Fibroblast of lung (primary cell): ENCODE measurements at regions not wholly inside any gene's neighbourhood (a gene's known extent, or its start where the extent isn't known, plus 50 kb on each side); places are given as distances from the start of the nearest gene placed in this dataset.

Experiments used
- DNase-seq, 2 donors: peaks; one replicate each; pipeline versions ENCODE4 v3.0.0 to v3.0.0-alpha.2; 2010; ENCODE audit warnings: low read depth in 2 of 2
- H2AFZ ChIP-seq: 2 replicates; pipeline ENCODE4 v1.5.1; 2012; ENCODE audit warnings: low read length, control low read depth, inconsistent platforms
- H3K27ac ChIP-seq: 2 replicates; pipeline ENCODE4 v1.5.1; 2011; ENCODE audit warnings: low read length, control low read depth; ENCODE audit not compliant: insufficient read depth
- H3K27me3 ChIP-seq: 2 replicates; pipeline ENCODE4 v1.5.1; 2011; ENCODE audit warnings: mild to moderate bottlenecking, low read length; ENCODE audit not compliant: control insufficient read depth, insufficient read depth
- H3K36me3 ChIP-seq: 2 replicates; pipeline ENCODE4 v1.5.1; 2011; ENCODE audit warnings: low read length; ENCODE audit not compliant: control insufficient read depth, insufficient read depth
- H3K4me1 ChIP-seq: 2 replicates; pipeline ENCODE4 v1.5.1; 2011; ENCODE audit warnings: low read length; ENCODE audit not compliant: control insufficient read depth, insufficient read depth; ENCODE audit errors: extremely low read depth
- H3K4me2 ChIP-seq: 2 replicates; pipeline ENCODE4 v1.5.1; 2011; ENCODE audit warnings: low read length, control low read depth; ENCODE audit not compliant: insufficient read depth; ENCODE audit errors: extremely low read depth
- H3K4me3 ChIP-seq, 4 experiments: fragments of 200-600 bp in 1 of 4; sonication (generic) in 1 of 4; replicated peaks in 1 of 4; 2 replicates each; pipeline ENCODE4 v1.5.1; 2011 to 2016; ENCODE audit warnings: low read length in 4 of 4, low read depth in 3 of 4, mild to moderate bottlenecking in 3 of 4, control low read depth in 2 of 4, inconsistent platforms in 1 of 4, mixed read lengths in 1 of 4; ENCODE audit not compliant: insufficient read depth in 1 of 4; ENCODE audit errors: control extremely low read depth in 1 of 4
- H3K79me2 ChIP-seq: 2 replicates; pipeline ENCODE4 v1.5.1; 2012; ENCODE audit warnings: mild to moderate bottlenecking, low read length, inconsistent platforms; ENCODE audit not compliant: control insufficient read depth, insufficient read depth
- H3K9ac ChIP-seq: 2 replicates; pipeline ENCODE4 v1.5.1; 2011; ENCODE audit warnings: mild to moderate bottlenecking, low read length, control low read depth; ENCODE audit not compliant: insufficient read depth
- H3K9me3 ChIP-seq: 2 replicates; pipeline ENCODE4 v1.5.1; 2012; ENCODE audit warnings: low read depth, low read length; ENCODE audit not compliant: control insufficient read depth, insufficient read depth
- H4K20me1 ChIP-seq: 2 replicates; pipeline ENCODE4 v1.5.1; 2011; ENCODE audit warnings: low read length; ENCODE audit not compliant: control insufficient read depth, insufficient read depth; ENCODE audit errors: extremely low read depth
- EZH2 ChIP-seq: IDR thresholded peaks from 2 replicates; pipeline ENCODE4 v1.5.1; 2012; ENCODE audit warnings: low read length, control low read depth, mild to moderate bottlenecking; ENCODE audit errors: missing control alignments
- TF ChIP-seq, protein P1 (sequence below), 2 donors: IDR thresholded peaks in 1 of 2; conservative IDR thresholded peaks in 1 of 2; 1 replicate in 1 of 2; 2 replicates in 1 of 2; pipeline ENCODE4 v1.5.1; 2011 to 2012; ENCODE audit warnings: low read length in 2 of 2, control low read depth in 1 of 2, inconsistent platforms in 1 of 2, low read depth in 1 of 2, mild to moderate bottlenecking in 1 of 2

GRCh38 chr4:104967034-104967401, 179.7 kb upstream of the TET2 start:
- no peaks in the 10 kb centered on the region for H3K79me2 ChIP-seq
- H3K4me1 ChIP-seq, result no peaks in the 10 kb centered on the region
- H3K4me2 ChIP-seq, result no peak overlapping the region
- H3K36me3 ChIP-seq, result no peaks in the 10 kb centered on the region
- no peak overlapping the region for H2AFZ ChIP-seq
- H4K20me1 ChIP-seq, result no peaks in the 10 kb centered on the region
- no peaks in the 10 kb centered on the region for H3K9me3 ChIP-seq
- H3K4me3 ChIP-seq, result no peak overlapping the region
- H3K27ac ChIP-seq, result no peak overlapping the region
- no peak for TF ChIP-seq EZH2
- TF ChIP-seq, protein P1, sequence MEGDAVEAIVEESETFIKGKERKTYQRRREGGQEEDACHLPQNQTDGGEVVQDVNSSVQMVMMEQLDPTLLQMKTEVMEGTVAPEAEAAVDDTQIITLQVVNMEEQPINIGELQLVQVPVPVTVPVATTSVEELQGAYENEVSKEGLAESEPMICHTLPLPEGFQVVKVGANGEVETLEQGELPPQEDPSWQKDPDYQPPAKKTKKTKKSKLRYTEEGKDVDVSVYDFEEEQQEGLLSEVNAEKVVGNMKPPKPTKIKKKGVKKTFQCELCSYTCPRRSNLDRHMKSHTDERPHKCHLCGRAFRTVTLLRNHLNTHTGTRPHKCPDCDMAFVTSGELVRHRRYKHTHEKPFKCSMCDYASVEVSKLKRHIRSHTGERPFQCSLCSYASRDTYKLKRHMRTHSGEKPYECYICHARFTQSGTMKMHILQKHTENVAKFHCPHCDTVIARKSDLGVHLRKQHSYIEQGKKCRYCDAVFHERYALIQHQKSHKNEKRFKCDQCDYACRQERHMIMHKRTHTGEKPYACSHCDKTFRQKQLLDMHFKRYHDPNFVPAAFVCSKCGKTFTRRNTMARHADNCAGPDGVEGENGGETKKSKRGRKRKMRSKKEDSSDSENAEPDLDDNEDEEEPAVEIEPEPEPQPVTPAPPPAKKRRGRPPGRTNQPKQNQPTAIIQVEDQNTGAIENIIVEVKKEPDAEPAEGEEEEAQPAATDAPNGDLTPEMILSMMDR (conservative IDR thresholded peaks at IDR 0.05 in 1 of 2, IDR thresholded peaks at IDR 0.05 in 1 of 2; ENCODE audit: low read depth in 1 of 2, low read length in 2 of 2), result no peak
- no peak overlapping the region for H3K9ac ChIP-seq
- H3K27me3 ChIP-seq, result no peaks in the 10 kb centered on the region
- no peak for DNase-seq

- no peaks in the 10 kb centered on the region for H3K4me1 ChIP-seq
- H4K20me1 ChIP-seq, result no peaks in the 10 kb centered on the region
- H3K27me3 ChIP-seq, result no peaks in the 10 kb centered on the region
- H3K9ac ChIP-seq, result no peak overlapping the region
- DNase-seq, result peak in 1 of 2 donors; percentile 17
- no peaks in the 10 kb centered on the region for H3K36me3 ChIP-seq
- H3K4me3 ChIP-seq, result no peak overlapping the region
- TF ChIP-seq EZH2, result no peak
- TF ChIP-seq, protein P1 (conservative IDR thresholded peaks at IDR 0.05 in 1 of 2, IDR thresholded peaks at IDR 0.05 in 1 of 2; ENCODE audit: low read depth in 1 of 2, low read length in 2 of 2), result no peak
- H3K79me2 ChIP-seq, result no peaks in the 10 kb centered on the region
- H3K9me3 ChIP-seq, result no peaks in the 10 kb centered on the region
- H3K4me2 ChIP-seq, result no peak overlapping the region
- no peak overlapping the region for H3K27ac ChIP-seq
- no peak overlapping the region for H2AFZ ChIP-seq
These were observed 177.1 kb upstream of the TET2 start for GRCh38 chr4:104969394-104970082.

DNA sequence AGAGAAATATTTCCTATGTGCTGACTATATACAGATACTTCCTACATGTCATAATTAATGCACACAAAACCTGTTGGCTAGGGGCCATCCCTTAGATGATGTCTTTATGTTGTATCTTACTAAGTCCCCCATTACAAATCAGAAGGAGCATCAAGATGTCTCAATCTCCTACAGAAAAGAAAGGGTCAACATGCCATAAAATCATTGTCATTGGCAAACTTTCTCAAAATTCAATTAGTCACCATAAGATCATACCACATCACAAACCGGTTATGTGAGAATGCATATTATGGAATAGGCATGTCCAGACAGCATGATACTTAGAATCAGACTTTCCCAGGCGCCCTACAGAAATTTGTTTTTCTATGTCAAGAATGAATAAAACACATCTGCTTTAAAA, 175.2 kb upstream of the TET2 start:
- no peaks in the 10 kb centered on the region for H3K79me2 ChIP-seq
- no peak overlapping the region for H3K27ac ChIP-seq
- peak in 1 of 2 donors; percentile 5 for DNase-seq
- no peaks in the 10 kb centered on the region for H3K9me3 ChIP-seq
- no peaks in the 10 kb centered on the region for H3K4me1 ChIP-seq
- TF ChIP-seq, protein P1 (conservative IDR thresholded peaks at IDR 0.05 in 1 of 2, IDR thresholded peaks at IDR 0.05 in 1 of 2; ENCODE audit: low read depth in 1 of 2, low read length in 2 of 2), result no peak
- no peak for TF ChIP-seq EZH2
- H3K27me3 ChIP-seq, result no peaks in the 10 kb centered on the region
- no peak overlapping the region for H2AFZ ChIP-seq
- no peak overlapping the region for H3K9ac ChIP-seq
- no peaks in the 10 kb centered on the region for H4K20me1 ChIP-seq
- H3K4me3 ChIP-seq, result no peak overlapping the region
- no peaks in the 10 kb centered on the region for H3K36me3 ChIP-seq
- H3K4me2 ChIP-seq, result no peak overlapping the region
